ENCODE measurements at regions not wholly inside any gene's neighbourhood (a gene's known extent, or its start where the extent isn't known, plus 50 kb on each side); places are given as distances from the start of the nearest gene placed in this dataset.

GRCh38 chr11:80694385-80694784 lies 1253.6 kb upstream of the TENM4 start:
- no peaks in the 10 kb centered on the region for H3K27me3 ChIP-seq
- H3K27ac ChIP-seq, result no peak overlapping the region
- no peaks in the 10 kb centered on the region for H3K9me3 ChIP-seq
- H3K4me1 ChIP-seq, result peaks cover 0 to 25% (median 3%) of the 10 kb centered on the region in 3 donors
- no peak for DNase-seq
- H3K36me3 ChIP-seq, result no peaks in the 10 kb centered on the region
- H3K4me3 ChIP-seq, result no peak overlapping the region
- intact Hi-C loops (cut with DNase I), result no loop called here
- TF ChIP-seq POLR2A (IDR thresholded peaks at IDR 0.05) (no peak), CTCF (IDR thresholded peaks at IDR 0.05) (no peak)

- intact Hi-C loops (cut with DNase I), result no loop called here
- H3K27ac ChIP-seq, result no peak overlapping the region
- H3K36me3 ChIP-seq, result no peaks in the 10 kb centered on the region
- no peaks in the 10 kb centered on the region for H3K9me3 ChIP-seq
- H3K4me3 ChIP-seq, result no peak overlapping the region
- no peaks in the 10 kb centered on the region for H3K4me1 ChIP-seq
- DNase-seq, result no peak
- H3K27me3 ChIP-seq, result no peaks in the 10 kb centered on the region
- 56 to 69% methylated on average over 2 of the region's 2 CpGs for WGBS, 2 donors
- no peak for TF ChIP-seq POLR2A (IDR thresholded peaks at IDR 0.05)
- TF ChIP-seq CTCF (IDR thresholded peaks at IDR 0.05), result no peak
Observed at GRCh38 chr11:80687941-80688340, 1247.1 kb upstream of the TENM4 start.

- 77 to 79% methylated on average over 4 of the region's 4 CpGs for WGBS, 2 donors
- H3K4me1 ChIP-seq, result no peaks in the 10 kb centered on the region
- intact Hi-C loops (cut with DNase I), result no loop called here
- H3K36me3 ChIP-seq, result no peaks in the 10 kb centered on the region
- H3K4me3 ChIP-seq, result no peak overlapping the region
- H3K27ac ChIP-seq, result no peak overlapping the region
- no peak for TF ChIP-seq CTCF (IDR thresholded peaks at IDR 0.05)
- no peak for TF ChIP-seq POLR2A (IDR thresholded peaks at IDR 0.05)
- DNase-seq, result no peak
- no peaks in the 10 kb centered on the region for H3K9me3 ChIP-seq
- no peaks in the 10 kb centered on the region for H3K27me3 ChIP-seq
Observed at GRCh38 chr11:80686889-80687288, 1246.1 kb upstream of the TENM4 start.

GRCh38 chr11:80673566-80673965 lies 1232.7 kb upstream of the TENM4 start:
- Histone ChIP-seq H3K27me3 (no peaks in the 10 kb centered on the region), H3K4me1 (no peaks in the 10 kb centered on the region), H3K27ac (no peak overlapping the region), H3K36me3 (no peaks in the 10 kb centered on the region), H3K9me3 (no peaks in the 10 kb centered on the region), H3K4me3 (no peak overlapping the region)
- intact Hi-C loops (cut with DNase I), result no loop called here
- TF ChIP-seq POLR2A (IDR thresholded peaks at IDR 0.05) (no peak), CTCF (IDR thresholded peaks at IDR 0.05) (no peak)
- DNase-seq, result no peak

- H3K4me1 ChIP-seq, result no peaks in the 10 kb centered on the region
- no peaks in the 10 kb centered on the region for H3K36me3 ChIP-seq
- TF ChIP-seq POLR2A (IDR thresholded peaks at IDR 0.05) (no peak), CTCF (IDR thresholded peaks at IDR 0.05) (no peak)
- no peak for DNase-seq
- H3K27me3 ChIP-seq, result no peaks in the 10 kb centered on the region
- intact Hi-C loops (cut with DNase I), result no loop called here
- H3K4me3 ChIP-seq, result no peak overlapping the region
- H3K27ac ChIP-seq, result no peak overlapping the region
- no peaks in the 10 kb centered on the region for H3K9me3 ChIP-seq
- WGBS, 2 donors, result 87 to 93% methylated on average over 3 of the region's 3 CpGs
Observed at GRCh38 chr11:80669620-80670019, 1228.8 kb upstream of the TENM4 start.
